Head of caudate nucleus (tissue), 42 donors: ENCODE measurements at regions not wholly inside any gene's neighbourhood (a gene's known extent, or its start where the extent isn't known, plus 50 kb on each side); places are given as distances from the start of the nearest gene placed in this dataset.
A peak's percentile ranks its signal among the peaks of the same experiment; 100 is the strongest.

Experiments
- DNase-seq, 42 donors: peaks; one replicate each; pipeline versions ENCODE4 v3.0.0 to v3.0.0-alpha.2; 2020 to 2021; ENCODE audit warnings: mixed read lengths in 7 of 42
- intact Hi-C: fragments of 100-400 bp; cut with DNase I; formaldehyde crosslinking; loops from one replicate; pipeline ENCODE4 v1.15.0; 2022

- intact Hi-C loops, result no loop called here
These were observed 79.1 kb downstream of the TRIB2 start for GRCh38 chr2:12795851-12796250.

GRCh38 chr2:12796657-12797056 lies 79.9 kb downstream of the TRIB2 start:
- peak in 22 of 42 donors; percentile 4 to 59 (median 22) for DNase-seq
- intact Hi-C loops, result no loop called here

More at GRCh38 chr2:12795851-12796250, 79.1 kb downstream of the TRIB2 start:
- no peak for DNase-seq

- intact Hi-C loops, result no loop called here
- DNase-seq, result no peak
These were observed 81.1 kb downstream of the TRIB2 start for GRCh38 chr2:12797815-12798214.

- intact Hi-C loops, result no loop called here
- no peak for DNase-seq
These were observed 86.9 kb downstream of the TRIB2 start for GRCh38 chr2:12803607-12804006.

GRCh38 chr2:12804091-12804856 lies 87.5 kb downstream of the TRIB2 start:
- DNase-seq, result no peak
- intact Hi-C loops, result no loop called here

GRCh38 chr2:12805033-12805432 lies 88.3 kb downstream of the TRIB2 start:
- intact Hi-C loops, result no loop called here
- DNase-seq, result no peak

- no peak for DNase-seq
- intact Hi-C loops, result no loop called here
These were observed 90.0 kb downstream of the TRIB2 start for GRCh38 chr2:12806549-12807242.

GRCh38 chr2:12807907-12808810 lies 91.4 kb downstream of the TRIB2 start:
- intact Hi-C loops, result no loop called here
- peak in 2 of 42 donors; percentile 7 to 10 for DNase-seq

- intact Hi-C loops, result no loop called here
- no peak for DNase-seq
These were observed 92.8 kb downstream of the TRIB2 start for GRCh38 chr2:12809526-12809925.

- no peak for DNase-seq
- intact Hi-C loops, result no loop called here
These were observed 95.2 kb downstream of the TRIB2 start for GRCh38 chr2:12811916-12812315.

GRCh38 chr2:12813166-12813565 lies 96.4 kb downstream of the TRIB2 start:
- no peak for DNase-seq
- intact Hi-C loops, result no loop called here

- intact Hi-C loops, result no loop called here
These were observed 99.9 kb downstream of the TRIB2 start for GRCh38 chr2:12816379-12817306.

GRCh38 chr2:12817870-12818269 lies 101.1 kb downstream of the TRIB2 start:
- intact Hi-C loops, result no loop called here
- no peak for DNase-seq

More at GRCh38 chr2:12816379-12817306, 99.9 kb downstream of the TRIB2 start:
- no peak for DNase-seq

- no peak for DNase-seq
- intact Hi-C loops, result no loop called here
These were observed 101.8 kb downstream of the TRIB2 start for GRCh38 chr2:12818416-12819102.

- no peak for DNase-seq
- intact Hi-C loops, result no loop called here
These were observed 102.4 kb downstream of the TRIB2 start for GRCh38 chr2:12819103-12819475.

- intact Hi-C loops, result no loop called here
- no peak for DNase-seq
These were observed 103.0 kb downstream of the TRIB2 start for GRCh38 chr2:12819721-12820120.

GRCh38 chr2:12821656-12822055 lies 104.9 kb downstream of the TRIB2 start:
- intact Hi-C loops, result no loop called here
- no peak for DNase-seq

GRCh38 chr2:12824351-12824777 lies 107.6 kb downstream of the TRIB2 start:
- intact Hi-C loops, result no loop called here
- no peak for DNase-seq
